NT2/D1 (cell line): ENCODE measurements at regions not wholly inside any gene's neighbourhood (a gene's known extent, or its start where the extent isn't known, plus 50 kb on each side); places are given as distances from the start of the nearest gene placed in this dataset.

Experiments
- YY1 ChIP-seq: IDR thresholded peaks from 2 replicates; pipeline ENCODE4 v1.6.1; 2011; ENCODE audit not compliant: insufficient read length, insufficient read depth
- ZNF274 ChIP-seq: IDR thresholded peaks from 2 replicates; pipeline ENCODE4 v1.6.1; 2011; ENCODE audit warnings: mild to moderate bottlenecking, low read depth, low read length

DNA sequence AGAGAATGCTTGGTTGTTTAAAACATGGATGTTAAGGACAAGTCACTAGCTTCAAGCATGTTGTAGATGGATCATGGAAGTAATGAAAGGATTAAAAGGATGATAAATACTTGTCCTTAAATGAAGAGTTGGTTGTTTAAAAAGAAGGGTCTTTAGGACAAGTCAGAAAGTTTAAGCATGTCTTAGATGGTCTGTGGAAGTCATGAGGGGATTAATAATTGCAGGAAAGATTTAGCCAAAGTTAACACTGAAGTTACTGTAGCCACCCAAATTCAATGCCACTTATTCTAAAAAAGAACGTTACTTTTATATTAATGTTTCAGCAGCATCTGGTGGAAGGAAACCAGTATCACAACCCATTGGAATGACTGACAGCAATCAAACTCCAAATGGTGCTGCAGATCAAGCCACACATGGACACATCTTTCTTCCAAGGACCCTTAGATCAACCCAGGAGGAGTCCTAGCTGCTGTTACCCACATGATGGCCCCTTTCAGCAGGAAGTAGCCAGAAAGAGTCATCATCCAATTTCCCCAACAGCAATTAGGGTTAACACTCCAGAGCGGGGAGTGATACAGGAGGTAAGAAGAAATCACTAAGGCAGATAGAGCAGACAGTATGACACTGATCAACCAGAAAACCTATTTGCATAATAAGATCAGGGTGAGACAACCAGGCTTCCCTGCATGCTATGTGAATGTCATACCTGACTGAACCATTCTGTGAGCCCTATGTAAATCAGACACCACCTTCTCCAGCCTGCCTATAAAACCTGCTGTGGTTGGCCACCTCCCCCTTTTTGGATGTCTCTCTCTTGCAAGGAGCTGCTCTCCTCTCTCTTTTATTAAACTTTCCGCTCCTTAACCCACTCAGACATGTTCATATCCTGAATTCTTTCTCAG lies 88.4 kb upstream of the GNAZ start:
- TF ChIP-seq ZNF274 = no peak
- no peak for TF ChIP-seq YY1
